ENCODE measurements at regions not wholly inside any gene's neighbourhood (a gene's known extent, or its start where the extent isn't known, plus 50 kb on each side); places are given as distances from the start of the nearest gene placed in this dataset.

GRCh38 chr20:48433178-48433577 lies 394.6 kb downstream of the PREX1 start:
- no peak for TF ChIP-seq CTCF (IDR thresholded peaks at IDR 0.05)
- Histone ChIP-seq H3K27ac (no peak overlapping the region), H3K27me3 (no peaks in the 10 kb centered on the region), H3K9me3 (no peaks in the 10 kb centered on the region), H3K36me3 (no peaks in the 10 kb centered on the region), H3K4me1 (ENCODE audit: control insufficient read depth in 1 of 2, insufficient read depth in 1 of 2, low read depth in 1 of 2, low read length in 1 of 2) (no peaks in the 10 kb centered on the region), H3K4me3 (ENCODE audit: low read depth in 1 of 2, low read length in 1 of 2) (no peak overlapping the region)

- Histone ChIP-seq H3K4me1 (ENCODE audit: control insufficient read depth in 1 of 2, insufficient read depth in 1 of 2, low read depth in 1 of 2, low read length in 1 of 2) (no peaks in the 10 kb centered on the region), H3K27me3 (no peaks in the 10 kb centered on the region), H3K36me3 (no peaks in the 10 kb centered on the region), H3K4me3 (ENCODE audit: low read depth in 1 of 2, low read length in 1 of 2) (no peak overlapping the region), H3K9me3 (no peaks in the 10 kb centered on the region), H3K27ac (no peak overlapping the region)
- no peak for TF ChIP-seq CTCF (IDR thresholded peaks at IDR 0.05)
These were observed 395.3 kb downstream of the PREX1 start for GRCh38 chr20:48432494-48432832.

- Histone ChIP-seq H3K4me3 (ENCODE audit: low read depth in 1 of 2, low read length in 1 of 2) (no peak overlapping the region), H3K27me3 (no peaks in the 10 kb centered on the region), H3K9me3 (no peaks in the 10 kb centered on the region), H3K27ac (no peak overlapping the region), H3K36me3 (no peaks in the 10 kb centered on the region), H3K4me1 (ENCODE audit: control insufficient read depth in 1 of 2, insufficient read depth in 1 of 2, low read depth in 1 of 2, low read length in 1 of 2) (no peaks in the 10 kb centered on the region)
- TF ChIP-seq CTCF (IDR thresholded peaks at IDR 0.05) = no peak
These were observed 395.9 kb downstream of the PREX1 start for GRCh38 chr20:48431653-48432493.

- Histone ChIP-seq H3K4me1 (ENCODE audit: control insufficient read depth in 1 of 2, insufficient read depth in 1 of 2, low read depth in 1 of 2, low read length in 1 of 2) (no peaks in the 10 kb centered on the region), H3K27ac (no peak overlapping the region), H3K36me3 (no peaks in the 10 kb centered on the region), H3K9me3 (no peaks in the 10 kb centered on the region), H3K27me3 (no peaks in the 10 kb centered on the region), H3K4me3 (ENCODE audit: low read depth in 1 of 2, low read length in 1 of 2) (no peak overlapping the region)
- no peak for TF ChIP-seq CTCF (IDR thresholded peaks at IDR 0.05)
These were observed 401.2 kb downstream of the PREX1 start for GRCh38 chr20:48426630-48427029.

- H3K4me1 ChIP-seq (ENCODE audit: control insufficient read depth in 1 of 2, insufficient read depth in 1 of 2, low read depth in 1 of 2, low read length in 1 of 2) = no peaks in the 10 kb centered on the region
- H3K4me3 ChIP-seq (ENCODE audit: low read depth in 1 of 2, low read length in 1 of 2) = no peak overlapping the region
- H3K9me3 ChIP-seq = no peaks in the 10 kb centered on the region
- no peaks in the 10 kb centered on the region for H3K36me3 ChIP-seq
- H3K27ac ChIP-seq = no peak overlapping the region
- TF ChIP-seq CTCF (IDR thresholded peaks at IDR 0.05) = no peak
- H3K27me3 ChIP-seq = no peaks in the 10 kb centered on the region
These were observed 401.8 kb downstream of the PREX1 start for GRCh38 chr20:48425817-48426612.
